GM19372 (cell line): ENCODE measurements at regions not wholly inside any gene's neighbourhood (a gene's known extent, or its start where the extent isn't known, plus 50 kb on each side); places are given as distances from the start of the nearest gene placed in this dataset.

Experiments
- ATAC-seq: cut with Tn5 transposase; IDR thresholded peaks from one replicate; pipeline ENCODE4 v1.9.1; 2021; ENCODE audit warnings: mild to moderate bottlenecking, low read depth, moderate library complexity; ENCODE audit not compliant: unreplicated experiment

DNA sequence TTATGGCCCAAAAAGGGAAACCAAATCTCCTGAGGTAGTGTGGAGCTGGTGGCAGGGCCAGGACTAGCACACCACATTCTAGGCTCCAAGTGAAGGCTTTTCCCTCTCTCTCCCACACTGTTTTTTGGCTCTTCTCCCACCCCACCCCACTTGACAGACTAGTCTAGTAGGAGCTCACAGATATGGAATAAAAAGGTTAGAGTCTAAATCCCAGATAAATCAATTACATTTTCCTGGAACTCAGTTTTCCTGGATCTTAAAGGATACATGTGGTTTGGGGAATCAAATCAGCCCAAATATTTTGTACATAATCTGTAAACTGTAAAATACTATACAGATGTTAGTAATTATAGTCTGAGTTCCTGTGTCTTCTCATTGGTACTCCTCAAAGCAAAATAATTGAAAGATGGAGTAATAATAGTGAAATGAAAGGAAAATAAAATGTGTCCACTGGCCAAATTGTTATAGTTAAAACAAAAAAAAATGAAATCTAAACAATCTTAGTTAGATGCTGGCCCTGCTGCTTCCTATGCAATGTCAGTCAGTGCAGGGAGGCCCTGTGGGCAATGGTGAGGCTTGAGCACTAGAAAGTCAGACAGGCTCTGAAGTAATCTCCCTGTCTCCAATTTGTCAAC is 370.4 kb upstream of the CPEB2 start:
- no peak for ATAC-seq

DNA sequence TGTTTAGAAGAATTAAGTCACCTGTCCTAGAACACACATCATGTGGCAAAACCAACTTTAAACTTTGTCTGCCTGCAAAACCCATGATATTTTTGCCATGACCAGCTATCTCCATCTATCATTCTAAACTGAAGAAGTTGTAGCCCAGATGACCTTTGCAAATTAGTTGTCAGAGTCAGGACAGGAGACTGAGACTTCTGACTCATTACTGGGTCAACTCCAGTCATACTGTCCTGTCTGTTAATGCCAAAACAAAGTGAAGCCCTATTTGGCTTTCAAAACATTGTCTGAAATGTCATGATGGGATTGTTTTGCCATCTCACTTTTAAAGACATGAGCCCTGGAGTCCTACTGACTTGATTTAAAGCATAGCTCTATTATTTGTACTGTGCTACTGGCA is 365.7 kb upstream of the CPEB2 start:
- ATAC-seq: no peak

DNA sequence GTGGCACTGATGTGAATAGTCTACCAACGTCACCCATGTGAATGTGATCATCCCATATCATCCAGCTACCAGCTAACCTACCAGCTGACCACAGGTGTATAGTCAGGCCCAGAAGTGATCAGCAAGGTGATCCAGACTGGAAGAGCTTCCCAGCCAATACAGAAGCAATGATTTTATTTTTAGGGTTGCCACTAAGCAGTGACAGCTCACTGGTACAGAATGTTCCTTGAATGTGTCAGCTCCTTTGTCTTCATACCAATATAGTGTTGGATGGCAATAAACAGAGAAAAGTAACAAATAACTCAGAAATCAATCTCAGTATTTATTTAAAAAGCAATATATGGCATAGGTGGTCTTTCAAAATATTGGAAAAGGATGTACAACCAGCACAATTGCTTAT is 361.8 kb upstream of the CPEB2 start:
- ATAC-seq: no peak

DNA sequence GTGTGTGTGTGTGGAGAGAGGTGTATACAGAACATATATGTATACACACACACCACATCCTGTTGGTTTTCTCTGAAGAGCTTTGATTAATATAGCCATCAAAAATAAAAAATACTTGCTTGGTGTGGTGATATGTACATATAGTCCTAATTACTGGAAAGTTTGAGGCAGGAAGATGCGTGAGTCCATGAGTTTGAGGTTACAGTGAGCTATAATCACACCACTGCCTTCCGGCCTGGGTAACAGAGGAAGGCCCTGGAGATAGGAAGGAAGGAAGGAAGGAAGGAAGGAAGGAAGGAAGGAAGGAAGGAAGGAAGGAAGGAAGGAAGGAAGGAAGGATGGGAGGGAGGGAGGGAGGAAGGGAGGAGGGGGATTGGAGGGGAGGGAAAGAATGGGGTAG is 360.4 kb upstream of the CPEB2 start:
- no peak for ATAC-seq

DNA sequence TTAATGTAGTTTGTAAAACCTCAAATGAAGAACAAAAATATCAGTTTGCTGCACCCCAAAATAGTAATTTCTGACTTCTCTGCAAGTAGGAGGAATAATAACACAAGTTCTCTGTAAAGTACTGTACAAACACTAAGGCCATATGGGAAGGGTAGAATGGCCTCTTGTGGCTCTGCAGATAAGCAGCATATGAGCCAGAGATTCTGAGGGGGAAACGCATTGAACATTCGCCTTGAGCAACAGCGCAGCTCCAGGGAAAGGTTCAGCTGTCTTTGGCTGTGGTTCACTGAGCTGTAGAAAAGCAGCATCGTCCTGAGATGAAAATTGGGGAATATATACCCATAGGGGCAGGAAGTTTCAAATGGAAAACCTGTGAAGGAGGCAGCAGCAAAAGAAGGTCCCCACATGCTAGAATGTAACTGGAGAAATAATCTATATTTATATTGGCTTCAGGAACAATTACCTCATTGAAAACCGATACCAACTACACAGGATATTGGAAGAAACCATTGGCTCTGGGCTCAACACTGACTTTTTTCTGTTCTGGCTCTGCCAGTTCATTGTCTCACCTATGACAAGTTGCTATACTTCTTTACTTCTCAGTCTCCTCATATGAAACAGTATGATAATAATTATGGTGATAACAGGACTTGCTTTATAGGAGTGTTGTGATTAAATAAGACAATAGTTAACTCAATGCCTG is 357.6 kb upstream of the CPEB2 start:
- ATAC-seq: no peak

DNA sequence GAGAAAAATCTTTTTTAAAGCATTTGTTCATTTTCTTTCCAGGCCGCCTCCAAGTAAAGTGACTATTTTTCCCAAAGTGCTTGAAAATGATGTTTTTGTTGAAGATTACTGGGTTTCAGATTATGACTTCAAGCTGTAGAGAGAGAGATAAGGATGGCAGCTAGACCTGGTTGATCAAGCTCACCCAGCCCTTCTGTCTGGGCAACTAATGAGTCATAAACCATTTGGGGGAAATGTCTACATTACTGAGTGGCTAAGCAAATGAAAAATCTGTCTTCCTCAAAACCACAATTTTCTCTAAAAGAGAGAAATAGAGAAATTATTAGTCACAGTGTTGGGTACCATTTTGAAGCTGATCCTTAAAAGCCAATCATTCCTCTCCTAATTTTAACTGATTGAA is 355.4 kb upstream of the CPEB2 start:
- no peak for ATAC-seq

DNA sequence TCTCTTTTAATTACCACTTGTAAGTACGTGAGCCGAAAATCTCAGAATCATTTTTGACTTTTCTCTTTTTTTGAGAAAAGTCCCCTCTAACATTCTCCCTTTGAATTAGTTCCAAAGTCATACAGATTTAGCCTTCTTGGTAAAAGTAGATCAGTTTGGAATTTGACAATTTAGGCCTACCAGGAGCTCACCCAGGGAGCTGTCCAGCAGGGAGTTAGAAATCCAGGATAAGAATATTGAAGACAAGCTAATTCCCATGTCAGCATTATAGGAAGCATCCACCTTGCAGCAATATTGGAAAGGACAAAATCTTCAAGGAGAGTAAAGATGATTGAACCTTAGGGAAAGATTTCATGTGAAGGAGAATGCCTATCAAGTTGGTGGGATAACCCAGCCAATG is 352.2 kb upstream of the CPEB2 start:
- ATAC-seq: no peak

DNA sequence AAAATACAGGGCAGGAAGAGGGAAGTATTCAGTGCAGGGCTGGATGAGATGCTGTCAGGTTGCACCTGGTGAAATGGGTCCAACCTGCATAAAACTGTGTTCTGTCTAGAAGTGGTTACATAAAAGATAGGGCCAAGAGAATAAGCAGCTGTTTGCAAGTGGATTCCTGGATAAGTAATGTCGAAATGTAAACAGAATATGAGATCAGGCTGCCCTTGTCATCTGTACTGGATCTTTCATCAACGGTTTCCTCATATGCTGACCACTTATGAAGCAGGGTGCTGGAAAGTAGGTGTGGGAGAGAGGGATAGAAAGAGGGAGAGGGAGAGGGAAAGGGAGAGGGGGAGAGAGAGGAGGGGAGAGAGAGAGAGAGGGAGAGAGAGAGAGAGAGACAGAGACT is 349.8 kb upstream of the CPEB2 start:
- ATAC-seq: no peak

DNA sequence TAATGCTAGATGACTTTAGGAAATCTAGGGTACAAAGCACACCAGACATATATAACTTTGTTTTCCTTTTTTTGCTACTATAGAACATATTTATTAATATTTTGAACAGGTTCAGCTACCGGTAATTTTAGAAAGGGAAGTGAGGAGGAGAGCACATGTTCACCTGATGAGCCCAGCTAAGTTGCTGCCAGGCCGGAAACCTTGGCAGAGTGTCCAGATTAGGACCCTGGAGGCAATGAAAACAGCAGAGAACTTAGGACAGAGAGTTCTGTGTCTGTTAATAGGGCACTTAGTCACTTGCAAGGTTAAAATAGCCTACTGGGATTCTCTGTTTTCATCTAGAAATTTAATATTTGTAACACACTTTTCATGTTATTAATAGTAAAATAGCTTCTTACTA is 348.9 kb upstream of the CPEB2 start:
- no peak for ATAC-seq

DNA sequence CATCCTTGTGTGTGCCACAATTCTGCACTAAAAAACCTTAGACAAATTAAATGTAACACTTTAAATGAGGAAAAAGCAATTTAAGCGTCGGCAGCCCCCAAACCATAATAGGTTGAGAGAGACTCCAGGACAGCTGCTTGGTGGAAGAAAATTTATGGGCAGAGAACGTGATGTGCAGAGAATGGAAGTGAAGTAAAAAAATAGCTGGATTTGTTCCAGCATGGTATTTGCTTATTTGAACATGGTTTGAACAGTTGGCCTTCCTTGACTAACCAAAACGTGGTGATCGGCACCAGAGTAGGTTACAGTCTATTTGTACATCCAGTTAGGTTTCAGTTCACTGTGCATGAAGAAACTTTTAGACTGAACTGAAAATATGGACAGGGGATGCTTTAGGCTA is 343.0 kb upstream of the CPEB2 start:
- no peak for ATAC-seq

DNA sequence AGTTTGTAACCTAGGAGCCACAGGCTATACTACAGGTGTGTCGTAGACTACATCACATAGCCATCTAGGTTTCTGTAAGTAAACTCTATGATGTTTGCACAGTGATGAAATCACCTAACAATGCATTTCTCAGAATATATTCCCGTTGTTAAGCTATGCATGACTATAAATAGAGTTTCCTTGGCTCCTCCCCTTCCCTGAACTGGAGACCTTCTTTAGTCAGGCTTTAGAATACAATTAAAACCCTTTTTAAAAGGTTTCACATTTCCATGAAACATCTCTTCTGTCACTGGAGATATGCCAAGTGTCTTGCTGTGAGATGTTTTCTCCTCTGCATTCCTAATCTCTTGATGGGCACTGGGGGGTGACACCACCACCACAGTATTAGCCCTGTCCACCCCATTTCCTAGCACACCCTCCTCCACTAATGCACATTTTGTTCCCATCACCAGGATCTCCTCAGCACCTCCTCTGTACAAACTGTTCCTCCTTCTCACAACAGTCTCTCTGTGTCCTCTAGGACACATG is 334.6 kb upstream of the CPEB2 start:
- ATAC-seq: no peak

DNA sequence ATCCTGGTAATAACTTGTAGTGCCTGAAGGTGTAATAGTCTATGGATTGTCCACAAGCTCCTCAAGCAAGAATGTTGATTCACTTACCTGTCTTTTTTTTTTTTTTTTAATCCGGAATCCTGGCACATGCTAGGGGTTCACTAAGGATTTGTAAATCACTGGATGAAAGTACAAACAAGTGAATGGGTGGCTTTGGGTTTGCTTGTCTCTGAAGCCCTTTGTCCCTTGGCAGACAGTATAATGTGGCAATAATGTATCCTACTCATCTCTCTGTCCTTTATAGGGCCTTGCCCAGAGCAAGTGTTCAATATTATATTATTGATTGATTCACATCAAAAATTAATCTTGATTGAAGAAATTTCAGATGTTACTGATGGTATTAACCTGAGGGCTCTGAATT is 334.0 kb upstream of the CPEB2 start:
- no peak for ATAC-seq

DNA sequence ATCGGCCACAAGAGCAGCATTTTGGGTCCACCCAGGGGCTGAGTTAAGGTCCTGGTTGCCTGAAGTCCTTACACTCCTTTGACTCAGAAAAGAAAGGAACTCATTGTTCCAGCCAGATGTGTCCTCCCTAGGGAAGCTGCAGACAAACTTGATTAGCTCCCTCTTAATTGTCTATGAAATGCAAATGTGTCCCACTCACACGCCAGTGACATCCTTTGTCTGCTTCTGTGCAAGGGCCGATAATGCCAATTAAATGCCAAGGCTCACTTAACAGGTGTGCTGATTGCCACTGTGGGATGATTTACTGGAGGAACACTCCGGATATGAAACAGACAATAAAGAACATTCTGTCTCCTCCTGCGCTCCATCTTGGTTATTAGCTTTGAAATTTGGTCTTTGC is 332.9 kb upstream of the CPEB2 start:
- no peak for ATAC-seq

DNA sequence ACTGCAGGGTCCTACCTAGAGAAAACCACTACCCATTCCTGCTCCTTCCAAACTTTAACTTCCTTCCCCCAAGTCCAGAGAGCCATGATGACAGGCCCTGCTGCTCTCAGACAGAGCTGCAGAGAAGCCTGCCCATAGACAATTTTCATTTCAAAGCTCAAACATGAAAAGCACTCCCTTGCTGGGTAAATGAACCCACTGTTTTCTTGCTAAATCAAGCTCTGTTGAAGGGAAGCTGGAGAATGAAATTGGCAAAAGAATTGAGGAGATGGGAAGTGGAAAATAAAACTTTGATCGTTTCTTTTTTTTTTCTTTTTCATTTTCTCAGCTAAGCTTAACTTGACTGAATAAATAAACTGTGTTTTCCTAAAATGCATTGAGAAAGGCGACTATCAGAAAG is 331.1 kb upstream of the CPEB2 start:
- no peak for ATAC-seq

DNA sequence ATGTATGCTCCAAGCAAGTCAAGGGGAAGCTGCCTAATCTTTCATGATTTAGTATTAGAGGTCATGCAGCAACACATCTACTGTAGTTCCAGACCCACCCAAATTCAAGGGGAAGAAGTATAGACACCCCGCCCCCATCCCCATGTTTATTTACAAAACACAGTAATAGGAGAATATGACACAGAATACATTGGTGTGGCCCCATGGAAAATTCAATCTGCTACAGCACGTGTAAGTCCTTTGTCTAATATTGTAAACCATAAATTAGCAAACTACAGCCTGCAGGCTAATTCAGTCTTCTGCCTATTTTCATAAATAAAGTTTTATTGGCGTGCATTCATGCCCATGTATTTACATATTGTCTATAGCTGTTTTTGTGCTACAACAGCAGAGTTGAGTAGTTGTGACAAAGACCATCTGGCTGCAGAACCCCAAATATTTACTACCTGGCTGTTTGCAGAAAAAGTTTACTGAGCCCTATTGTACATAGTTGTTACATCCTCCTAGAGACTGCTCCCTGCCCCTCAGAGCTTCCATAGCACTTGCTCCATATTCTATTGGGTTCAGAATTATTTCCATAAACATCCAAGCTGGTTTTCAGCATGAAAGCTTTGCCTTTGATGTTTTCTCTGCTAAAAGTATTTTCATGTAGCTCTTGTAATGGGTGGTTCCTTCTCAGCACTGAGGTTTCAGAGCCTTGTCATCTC is 326.8 kb upstream of the CPEB2 start:
- no peak for ATAC-seq

DNA sequence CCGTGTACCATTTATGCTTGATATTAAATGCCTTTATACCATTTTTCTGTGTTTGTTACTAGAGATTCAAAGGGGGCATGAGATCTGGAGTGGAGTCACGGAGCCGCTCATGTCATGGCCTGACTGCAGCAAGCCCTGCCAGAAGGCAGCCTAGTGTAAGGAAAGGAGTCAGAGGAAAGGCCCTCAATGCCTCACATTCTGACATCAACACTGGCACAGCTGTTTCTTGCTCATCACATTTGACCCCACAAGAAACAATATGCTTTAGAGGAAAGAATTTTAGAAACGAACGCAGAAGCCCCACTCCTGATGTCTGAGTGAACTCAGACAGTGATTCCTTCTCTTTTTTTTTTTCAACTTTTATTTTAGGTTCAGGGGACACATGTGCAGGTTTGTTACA is 322.4 kb upstream of the CPEB2 start:
- no peak for ATAC-seq

DNA sequence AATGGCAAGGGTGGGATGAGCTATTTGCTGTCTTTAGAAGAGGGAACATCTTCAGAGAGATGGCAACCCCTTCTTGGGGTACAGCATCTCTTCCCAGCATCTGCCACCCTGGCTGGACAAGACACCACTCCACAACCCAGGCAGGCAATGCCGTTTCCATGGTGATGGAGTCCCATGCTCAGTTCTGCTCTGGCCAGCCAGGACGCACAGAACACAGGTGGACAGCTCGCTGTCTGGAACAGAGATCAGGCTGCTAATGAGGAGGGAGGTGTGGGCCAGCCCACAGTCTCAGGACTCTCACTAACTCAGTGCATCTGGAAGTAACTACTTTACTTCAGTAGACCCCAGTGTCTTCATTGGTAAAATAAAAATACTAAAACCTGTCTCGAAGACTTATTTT is 321.0 kb upstream of the CPEB2 start:
- no peak for ATAC-seq

DNA sequence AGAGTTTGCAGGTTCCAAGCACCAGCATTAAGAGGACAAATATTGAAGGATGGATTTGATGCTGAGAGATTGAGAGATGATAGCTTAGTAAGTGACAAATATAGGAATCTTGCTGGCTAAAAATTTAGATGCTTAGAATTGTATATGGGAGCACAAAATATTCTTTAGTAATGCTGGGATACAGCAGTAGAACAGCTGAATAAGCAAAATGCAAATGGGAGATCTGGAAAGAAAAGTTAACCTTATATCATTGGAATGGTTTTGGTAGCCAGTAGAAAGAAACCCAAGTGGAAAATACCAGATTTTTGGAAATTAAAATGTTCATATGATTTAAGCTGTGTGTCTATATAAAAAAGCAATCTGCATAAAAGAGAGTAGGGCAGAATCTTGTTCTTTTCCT is 308.6 kb upstream of the CPEB2 start:
- ATAC-seq: no peak

DNA sequence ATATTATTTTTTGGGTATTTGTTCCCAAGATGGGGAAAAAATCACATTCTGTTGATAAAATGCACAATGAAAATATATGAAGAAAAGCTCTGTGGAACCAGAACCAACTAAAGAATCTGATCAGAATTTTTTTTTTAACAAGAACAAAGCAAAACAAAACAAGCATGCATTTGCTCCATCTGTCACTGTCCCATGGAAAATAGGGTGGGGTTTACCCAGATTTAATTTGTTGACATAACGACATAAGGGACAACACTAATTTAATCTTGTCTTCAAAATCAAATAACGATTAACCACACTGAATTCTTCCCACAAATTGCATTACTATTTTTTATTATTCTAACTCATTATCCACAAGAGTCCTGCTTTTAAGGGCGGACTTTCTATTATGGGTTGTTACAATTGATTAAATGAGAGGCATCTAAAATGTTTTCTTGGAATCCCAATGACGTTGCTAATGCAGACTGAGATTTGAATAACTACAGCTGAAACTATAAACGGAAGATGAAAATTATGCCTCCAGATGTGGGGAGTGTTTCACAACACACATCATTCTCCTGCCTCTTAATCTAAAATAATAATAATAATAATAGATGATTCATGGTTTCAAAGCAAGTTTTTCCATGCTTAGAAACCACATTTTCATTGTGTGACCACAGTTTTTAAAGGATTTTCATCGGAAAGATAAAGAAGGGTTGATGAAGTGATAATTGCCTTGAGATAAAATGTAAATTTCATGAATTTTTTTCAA is 307.0 kb upstream of the CPEB2 start:
- ATAC-seq: no peak

DNA sequence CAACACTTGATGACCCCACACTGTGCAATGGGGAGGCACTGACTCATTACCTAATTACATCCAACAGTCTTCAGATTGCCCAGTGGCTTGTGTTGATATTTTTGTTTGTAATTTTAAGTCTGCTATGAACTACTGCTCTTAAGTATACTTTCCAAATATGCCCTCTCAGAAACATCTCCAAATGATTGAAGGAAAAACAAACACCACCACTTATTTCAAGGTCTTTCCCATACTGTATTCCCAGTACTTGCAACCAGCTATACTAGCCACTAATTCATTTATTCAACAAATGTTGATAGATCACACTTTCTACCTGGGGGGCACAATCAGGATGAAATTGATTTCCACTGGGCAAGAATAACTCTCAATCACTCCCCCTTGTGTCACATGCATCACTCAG is 302.2 kb upstream of the CPEB2 start:
- ATAC-seq: no peak

DNA sequence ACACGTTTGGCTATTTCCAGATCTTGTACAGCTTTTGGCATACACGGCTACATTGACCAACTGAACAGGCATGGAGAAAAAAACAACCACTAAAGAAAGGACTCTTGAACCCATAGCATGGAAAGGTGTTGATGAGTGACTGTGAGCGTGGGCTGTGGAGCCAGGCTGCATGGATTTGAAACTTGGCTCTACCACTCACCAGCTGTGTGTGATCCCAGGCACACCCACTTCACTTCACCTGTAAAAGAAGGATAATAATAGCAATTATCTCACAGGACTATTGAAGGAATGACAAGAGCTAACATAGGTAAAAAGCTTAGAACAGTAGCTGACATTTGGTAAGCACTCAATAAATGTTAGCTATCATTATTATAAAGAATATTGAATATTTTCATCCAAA is 301.7 kb upstream of the CPEB2 start:
- no peak for ATAC-seq
